ENCODE measurements at regions not wholly inside any gene's neighbourhood (a gene's known extent, or its start where the extent isn't known, plus 50 kb on each side); places are given as distances from the start of the nearest gene placed in this dataset.

- Mint-ChIP-seq H3K4me3 (no peak overlapping the region), H3K36me3 (ENCODE audit: low read depth) (no peaks in the 10 kb centered on the region), H3K4me1 (ENCODE audit: low read depth) (no peaks in the 10 kb centered on the region), H3K9me3 (no peaks in the 10 kb centered on the region), H3K27me3 (no peaks in the 10 kb centered on the region), H3K27ac (no peak overlapping the region)
- intact Hi-C loops (cut with micrococcal nuclease) = no loop called here
- TF ChIP-seq, protein P1, sequence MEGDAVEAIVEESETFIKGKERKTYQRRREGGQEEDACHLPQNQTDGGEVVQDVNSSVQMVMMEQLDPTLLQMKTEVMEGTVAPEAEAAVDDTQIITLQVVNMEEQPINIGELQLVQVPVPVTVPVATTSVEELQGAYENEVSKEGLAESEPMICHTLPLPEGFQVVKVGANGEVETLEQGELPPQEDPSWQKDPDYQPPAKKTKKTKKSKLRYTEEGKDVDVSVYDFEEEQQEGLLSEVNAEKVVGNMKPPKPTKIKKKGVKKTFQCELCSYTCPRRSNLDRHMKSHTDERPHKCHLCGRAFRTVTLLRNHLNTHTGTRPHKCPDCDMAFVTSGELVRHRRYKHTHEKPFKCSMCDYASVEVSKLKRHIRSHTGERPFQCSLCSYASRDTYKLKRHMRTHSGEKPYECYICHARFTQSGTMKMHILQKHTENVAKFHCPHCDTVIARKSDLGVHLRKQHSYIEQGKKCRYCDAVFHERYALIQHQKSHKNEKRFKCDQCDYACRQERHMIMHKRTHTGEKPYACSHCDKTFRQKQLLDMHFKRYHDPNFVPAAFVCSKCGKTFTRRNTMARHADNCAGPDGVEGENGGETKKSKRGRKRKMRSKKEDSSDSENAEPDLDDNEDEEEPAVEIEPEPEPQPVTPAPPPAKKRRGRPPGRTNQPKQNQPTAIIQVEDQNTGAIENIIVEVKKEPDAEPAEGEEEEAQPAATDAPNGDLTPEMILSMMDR (IDR thresholded peaks at IDR 0.05) = no peak
- ChIA-PET POLR2A (no interaction called here), CTCF (interaction anchor here (1.3 kb wide), 1 partner anchor 24 kb away, joined by 3 read pairs; no protein-coding TSS in a partner anchor)
- ATAC-seq = no peak
- DNase-seq = no peak
Observed at GRCh38 chr18:64410685-64411084, 261.8 kb upstream of the LINC00305 start.

DNA sequence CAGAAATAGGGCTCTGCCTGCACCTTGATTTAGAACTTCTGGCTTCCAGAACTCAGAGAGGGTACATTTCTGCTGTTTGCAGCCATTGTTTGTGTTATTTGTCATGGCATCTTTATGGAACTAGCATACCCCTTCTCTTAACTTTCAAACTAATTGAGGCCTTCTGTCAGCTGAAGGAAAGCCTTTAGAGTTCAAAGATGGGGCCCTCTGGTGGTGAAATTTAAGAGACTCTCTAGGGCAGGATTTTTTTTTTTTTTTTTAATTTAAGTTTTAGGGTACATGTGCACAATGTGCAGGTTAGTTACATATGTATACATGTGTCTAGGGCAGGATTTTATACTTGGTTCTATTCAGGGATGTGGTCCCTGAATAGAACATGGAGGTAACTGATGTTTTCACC is 260.6 kb upstream of the LINC00305 start:
- Mint-ChIP-seq H3K27me3 (no peaks in the 10 kb centered on the region), H3K4me1 (ENCODE audit: low read depth) (no peaks in the 10 kb centered on the region), H3K36me3 (ENCODE audit: low read depth) (no peaks in the 10 kb centered on the region), H3K4me3 (no peak overlapping the region), H3K27ac (no peak overlapping the region), H3K9me3 (no peaks in the 10 kb centered on the region)
- no peak for DNase-seq
- TF ChIP-seq, protein P1 (IDR thresholded peaks at IDR 0.05) = peak; percentile 38
- ChIA-PET POLR2A (no interaction called here), CTCF (interaction anchor here (0.6 to 0.9 kb wide), 2 partner anchors 371 to 680 kb away, joined by 3 read pairs; no protein-coding TSS in a partner anchor)
- ATAC-seq = no peak
- intact Hi-C loops (cut with micrococcal nuclease) = no loop called here

GRCh38 chr18:64407606-64408005 is 258.7 kb upstream of the LINC00305 start:
- Mint-ChIP-seq H3K36me3 (ENCODE audit: low read depth) (no peaks in the 10 kb centered on the region), H3K27me3 (no peaks in the 10 kb centered on the region), H3K27ac (no peak overlapping the region), H3K9me3 (no peaks in the 10 kb centered on the region), H3K4me1 (ENCODE audit: low read depth) (no peaks in the 10 kb centered on the region), H3K4me3 (no peak overlapping the region)
- ChIA-PET POLR2A (no interaction called here), CTCF (no interaction called here)
- ATAC-seq = no peak
- intact Hi-C loops (cut with micrococcal nuclease) = no loop called here
- no peak for DNase-seq
- TF ChIP-seq, protein P1 (IDR thresholded peaks at IDR 0.05) = no peak

DNA sequence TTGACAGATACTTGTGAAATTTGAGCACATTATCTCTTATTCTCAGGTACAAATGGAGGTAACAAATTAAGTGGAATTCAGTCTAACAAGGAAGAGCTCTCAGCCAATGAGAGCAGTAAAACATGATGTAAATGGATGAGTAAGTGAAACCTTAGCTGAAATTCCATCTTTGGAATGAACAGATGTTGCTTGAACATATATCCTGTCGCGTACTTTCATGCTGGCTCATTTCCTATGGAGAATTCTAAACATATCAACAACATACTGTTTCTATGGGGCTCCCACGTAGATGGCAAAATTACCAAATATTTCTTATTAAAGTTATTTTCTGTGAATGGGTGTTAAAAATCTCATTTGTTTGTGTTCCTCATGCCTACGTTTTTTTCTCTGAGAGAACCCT is 256.3 kb upstream of the LINC00305 start:
- POLR2A ChIA-PET = no interaction called here
- CTCF ChIA-PET = no interaction called here
- no peaks in the 10 kb centered on the region for H3K9me3 Mint-ChIP-seq
- intact Hi-C loops (cut with micrococcal nuclease) = no loop called here
- no peaks in the 10 kb centered on the region for H3K27me3 Mint-ChIP-seq
- ATAC-seq (no peak), DNase-seq (no peak)
- H3K4me1 Mint-ChIP-seq (ENCODE audit: low read depth) = no peaks in the 10 kb centered on the region
- H3K4me3 Mint-ChIP-seq = no peak overlapping the region
- H3K27ac Mint-ChIP-seq = no peak overlapping the region
- TF ChIP-seq, protein P1 (IDR thresholded peaks at IDR 0.05) = no peak
- no peaks in the 10 kb centered on the region for H3K36me3 Mint-ChIP-seq (ENCODE audit: low read depth)

DNA sequence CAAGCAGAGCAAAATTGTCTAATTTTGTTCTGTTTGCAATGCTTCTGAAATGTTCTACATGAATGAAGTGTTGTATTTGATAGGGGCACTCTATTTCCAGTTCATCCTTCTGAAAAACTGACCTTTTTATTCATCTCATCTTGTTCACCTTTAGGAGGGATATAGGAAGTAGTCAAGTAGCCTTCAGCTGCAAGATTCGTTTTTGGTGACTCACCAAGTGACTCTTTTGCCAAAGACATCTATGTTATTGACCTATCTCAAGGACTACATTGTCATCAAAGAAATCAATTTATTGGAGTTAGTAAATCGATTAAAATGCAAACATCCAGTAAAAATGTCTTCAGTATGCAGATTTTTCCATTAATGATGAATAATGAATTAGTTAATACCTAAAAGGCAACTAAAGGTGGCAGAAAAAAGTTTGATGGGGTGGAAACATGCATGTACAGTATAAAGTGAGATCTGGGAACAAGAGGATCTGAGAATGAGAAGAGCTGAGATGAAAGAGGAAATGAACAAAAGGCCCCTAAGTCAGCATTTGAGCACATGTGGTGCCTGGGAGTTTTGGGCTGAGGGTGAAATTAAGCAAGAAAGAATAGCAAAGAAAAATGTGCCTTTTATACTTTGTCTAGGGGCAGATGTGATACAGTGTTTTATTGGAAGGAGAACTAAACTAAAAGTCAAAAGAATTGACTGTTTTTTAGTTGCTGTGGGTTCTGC is 255.1 kb upstream of the LINC00305 start:
- H3K36me3 Mint-ChIP-seq (ENCODE audit: low read depth) = no peaks in the 10 kb centered on the region
- H3K27me3 Mint-ChIP-seq = no peaks in the 10 kb centered on the region
- no peak overlapping the region for H3K4me3 Mint-ChIP-seq
- ChIA-PET POLR2A (interaction anchor here (1.0 kb wide), 1 partner anchor 9 kb away, joined by 3 read pairs; no protein-coding TSS in a partner anchor), CTCF (no interaction called here)
- no peak overlapping the region for H3K27ac Mint-ChIP-seq
- H3K4me1 Mint-ChIP-seq (ENCODE audit: low read depth) = no peaks in the 10 kb centered on the region
- TF ChIP-seq, protein P1 (IDR thresholded peaks at IDR 0.05) = no peak
- H3K9me3 Mint-ChIP-seq = no peaks in the 10 kb centered on the region
- intact Hi-C loops (cut with micrococcal nuclease) = no loop called here
- ATAC-seq (no peak), DNase-seq (no peak)
